ENCODE measurements at regions not wholly inside any gene's neighbourhood (a gene's known extent, or its start where the extent isn't known, plus 50 kb on each side); places are given as distances from the start of the nearest gene placed in this dataset.

DNA sequence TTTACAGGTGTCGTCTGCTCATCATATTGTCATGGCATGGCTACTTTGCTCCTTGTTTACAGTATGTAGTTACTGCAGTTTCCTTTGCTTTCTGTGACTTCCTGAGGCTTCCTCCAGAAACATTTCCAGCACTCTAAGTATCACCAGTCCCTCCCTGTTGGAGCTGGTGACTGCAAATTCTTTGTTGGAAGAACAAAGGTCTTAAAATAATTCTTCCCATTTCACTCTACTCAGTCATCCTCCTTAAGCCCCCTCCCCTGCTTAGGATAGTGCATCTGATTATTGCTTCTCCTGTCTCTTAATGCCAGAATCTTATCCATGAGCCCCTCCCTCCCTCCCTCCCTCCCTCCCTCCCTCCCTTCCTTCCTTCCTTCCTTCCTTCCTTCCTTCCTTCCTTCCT lies 72.0 kb downstream of the C3orf38 start:
- peaks cover 7% of the 10 kb centered on the region; the same call in 2 of the 3 replicates for H3K4me1 Mint-ChIP-seq
- no peak overlapping the region for H3K4me3 Mint-ChIP-seq
- no peaks in the 10 kb centered on the region for H3K9me3 Mint-ChIP-seq
- no peaks in the 10 kb centered on the region for H3K36me3 ChIP-seq (ENCODE audit: insufficient read depth)
- no peaks in the 10 kb centered on the region for H3K27me3 ChIP-seq (ENCODE audit: insufficient read depth)
- 0 out of 2 replicates have a peak, but pooled peaks cover 4% of the 10 kb centered on the region for H3K9me2 ChIP-seq (ENCODE audit: insufficient read depth)
- no peak overlapping the region for H3K27ac ChIP-seq (ENCODE audit: low read depth)
- H3K27me3 Mint-ChIP-seq (ENCODE audit: insufficient read depth, low read depth, poor library complexity): peaks cover 2% of the 10 kb centered on the region
- TF ChIP-seq POLR2AphosphoS5 (IDR thresholded peaks at IDR 0.05; ENCODE audit: low read depth) (no peak), CREB1 (CRISPR knock-in tag; IDR thresholded peaks at IDR 0.05; ENCODE audit: low read depth) (no peak), NANOG (IDR thresholded peaks at IDR 0.05; ENCODE audit: borderline replicate concordance) (no peak), ZNF114 (CRISPR knock-in tag; IDR thresholded peaks at IDR 0.05) (no peak), JUNB (IDR thresholded peaks at IDR 0.05; ENCODE audit: unreplicated experiment) (no peak), EZH2phosphoT487 (IDR thresholded peaks at IDR 0.05; ENCODE audit: unreplicated experiment) (no peak), ZNF331 (CRISPR knock-in tag; IDR thresholded peaks at IDR 0.05; ENCODE audit: low read depth) (no peak), EZH2 (IDR thresholded peaks at IDR 0.05; ENCODE audit: low read depth, unreplicated experiment) (no peak), STAT1 (IDR thresholded peaks at IDR 0.05; ENCODE audit: unreplicated experiment) (no peak)
- TF ChIP-seq, protein P1, sequence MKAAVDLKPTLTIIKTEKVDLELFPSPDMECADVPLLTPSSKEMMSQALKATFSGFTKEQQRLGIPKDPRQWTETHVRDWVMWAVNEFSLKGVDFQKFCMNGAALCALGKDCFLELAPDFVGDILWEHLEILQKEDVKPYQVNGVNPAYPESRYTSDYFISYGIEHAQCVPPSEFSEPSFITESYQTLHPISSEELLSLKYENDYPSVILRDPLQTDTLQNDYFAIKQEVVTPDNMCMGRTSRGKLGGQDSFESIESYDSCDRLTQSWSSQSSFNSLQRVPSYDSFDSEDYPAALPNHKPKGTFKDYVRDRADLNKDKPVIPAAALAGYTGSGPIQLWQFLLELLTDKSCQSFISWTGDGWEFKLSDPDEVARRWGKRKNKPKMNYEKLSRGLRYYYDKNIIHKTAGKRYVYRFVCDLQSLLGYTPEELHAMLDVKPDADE (IDR thresholded peaks at IDR 0.05): no peak
- TF ChIP-seq, protein P2, sequence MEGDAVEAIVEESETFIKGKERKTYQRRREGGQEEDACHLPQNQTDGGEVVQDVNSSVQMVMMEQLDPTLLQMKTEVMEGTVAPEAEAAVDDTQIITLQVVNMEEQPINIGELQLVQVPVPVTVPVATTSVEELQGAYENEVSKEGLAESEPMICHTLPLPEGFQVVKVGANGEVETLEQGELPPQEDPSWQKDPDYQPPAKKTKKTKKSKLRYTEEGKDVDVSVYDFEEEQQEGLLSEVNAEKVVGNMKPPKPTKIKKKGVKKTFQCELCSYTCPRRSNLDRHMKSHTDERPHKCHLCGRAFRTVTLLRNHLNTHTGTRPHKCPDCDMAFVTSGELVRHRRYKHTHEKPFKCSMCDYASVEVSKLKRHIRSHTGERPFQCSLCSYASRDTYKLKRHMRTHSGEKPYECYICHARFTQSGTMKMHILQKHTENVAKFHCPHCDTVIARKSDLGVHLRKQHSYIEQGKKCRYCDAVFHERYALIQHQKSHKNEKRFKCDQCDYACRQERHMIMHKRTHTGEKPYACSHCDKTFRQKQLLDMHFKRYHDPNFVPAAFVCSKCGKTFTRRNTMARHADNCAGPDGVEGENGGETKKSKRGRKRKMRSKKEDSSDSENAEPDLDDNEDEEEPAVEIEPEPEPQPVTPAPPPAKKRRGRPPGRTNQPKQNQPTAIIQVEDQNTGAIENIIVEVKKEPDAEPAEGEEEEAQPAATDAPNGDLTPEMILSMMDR (conservative IDR thresholded peaks at IDR 0.05; ENCODE audit: low read depth in 2 of 2): no peak
- TF ChIP-seq, protein P3, sequence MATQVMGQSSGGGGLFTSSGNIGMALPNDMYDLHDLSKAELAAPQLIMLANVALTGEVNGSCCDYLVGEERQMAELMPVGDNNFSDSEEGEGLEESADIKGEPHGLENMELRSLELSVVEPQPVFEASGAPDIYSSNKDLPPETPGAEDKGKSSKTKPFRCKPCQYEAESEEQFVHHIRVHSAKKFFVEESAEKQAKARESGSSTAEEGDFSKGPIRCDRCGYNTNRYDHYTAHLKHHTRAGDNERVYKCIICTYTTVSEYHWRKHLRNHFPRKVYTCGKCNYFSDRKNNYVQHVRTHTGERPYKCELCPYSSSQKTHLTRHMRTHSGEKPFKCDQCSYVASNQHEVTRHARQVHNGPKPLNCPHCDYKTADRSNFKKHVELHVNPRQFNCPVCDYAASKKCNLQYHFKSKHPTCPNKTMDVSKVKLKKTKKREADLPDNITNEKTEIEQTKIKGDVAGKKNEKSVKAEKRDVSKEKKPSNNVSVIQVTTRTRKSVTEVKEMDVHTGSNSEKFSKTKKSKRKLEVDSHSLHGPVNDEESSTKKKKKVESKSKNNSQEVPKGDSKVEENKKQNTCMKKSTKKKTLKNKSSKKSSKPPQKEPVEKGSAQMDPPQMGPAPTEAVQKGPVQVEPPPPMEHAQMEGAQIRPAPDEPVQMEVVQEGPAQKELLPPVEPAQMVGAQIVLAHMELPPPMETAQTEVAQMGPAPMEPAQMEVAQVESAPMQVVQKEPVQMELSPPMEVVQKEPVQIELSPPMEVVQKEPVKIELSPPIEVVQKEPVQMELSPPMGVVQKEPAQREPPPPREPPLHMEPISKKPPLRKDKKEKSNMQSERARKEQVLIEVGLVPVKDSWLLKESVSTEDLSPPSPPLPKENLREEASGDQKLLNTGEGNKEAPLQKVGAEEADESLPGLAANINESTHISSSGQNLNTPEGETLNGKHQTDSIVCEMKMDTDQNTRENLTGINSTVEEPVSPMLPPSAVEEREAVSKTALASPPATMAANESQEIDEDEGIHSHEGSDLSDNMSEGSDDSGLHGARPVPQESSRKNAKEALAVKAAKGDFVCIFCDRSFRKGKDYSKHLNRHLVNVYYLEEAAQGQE (IDR thresholded peaks at IDR 0.05; ENCODE audit: unreplicated experiment): no peak
- TF ChIP-seq, protein P4, sequence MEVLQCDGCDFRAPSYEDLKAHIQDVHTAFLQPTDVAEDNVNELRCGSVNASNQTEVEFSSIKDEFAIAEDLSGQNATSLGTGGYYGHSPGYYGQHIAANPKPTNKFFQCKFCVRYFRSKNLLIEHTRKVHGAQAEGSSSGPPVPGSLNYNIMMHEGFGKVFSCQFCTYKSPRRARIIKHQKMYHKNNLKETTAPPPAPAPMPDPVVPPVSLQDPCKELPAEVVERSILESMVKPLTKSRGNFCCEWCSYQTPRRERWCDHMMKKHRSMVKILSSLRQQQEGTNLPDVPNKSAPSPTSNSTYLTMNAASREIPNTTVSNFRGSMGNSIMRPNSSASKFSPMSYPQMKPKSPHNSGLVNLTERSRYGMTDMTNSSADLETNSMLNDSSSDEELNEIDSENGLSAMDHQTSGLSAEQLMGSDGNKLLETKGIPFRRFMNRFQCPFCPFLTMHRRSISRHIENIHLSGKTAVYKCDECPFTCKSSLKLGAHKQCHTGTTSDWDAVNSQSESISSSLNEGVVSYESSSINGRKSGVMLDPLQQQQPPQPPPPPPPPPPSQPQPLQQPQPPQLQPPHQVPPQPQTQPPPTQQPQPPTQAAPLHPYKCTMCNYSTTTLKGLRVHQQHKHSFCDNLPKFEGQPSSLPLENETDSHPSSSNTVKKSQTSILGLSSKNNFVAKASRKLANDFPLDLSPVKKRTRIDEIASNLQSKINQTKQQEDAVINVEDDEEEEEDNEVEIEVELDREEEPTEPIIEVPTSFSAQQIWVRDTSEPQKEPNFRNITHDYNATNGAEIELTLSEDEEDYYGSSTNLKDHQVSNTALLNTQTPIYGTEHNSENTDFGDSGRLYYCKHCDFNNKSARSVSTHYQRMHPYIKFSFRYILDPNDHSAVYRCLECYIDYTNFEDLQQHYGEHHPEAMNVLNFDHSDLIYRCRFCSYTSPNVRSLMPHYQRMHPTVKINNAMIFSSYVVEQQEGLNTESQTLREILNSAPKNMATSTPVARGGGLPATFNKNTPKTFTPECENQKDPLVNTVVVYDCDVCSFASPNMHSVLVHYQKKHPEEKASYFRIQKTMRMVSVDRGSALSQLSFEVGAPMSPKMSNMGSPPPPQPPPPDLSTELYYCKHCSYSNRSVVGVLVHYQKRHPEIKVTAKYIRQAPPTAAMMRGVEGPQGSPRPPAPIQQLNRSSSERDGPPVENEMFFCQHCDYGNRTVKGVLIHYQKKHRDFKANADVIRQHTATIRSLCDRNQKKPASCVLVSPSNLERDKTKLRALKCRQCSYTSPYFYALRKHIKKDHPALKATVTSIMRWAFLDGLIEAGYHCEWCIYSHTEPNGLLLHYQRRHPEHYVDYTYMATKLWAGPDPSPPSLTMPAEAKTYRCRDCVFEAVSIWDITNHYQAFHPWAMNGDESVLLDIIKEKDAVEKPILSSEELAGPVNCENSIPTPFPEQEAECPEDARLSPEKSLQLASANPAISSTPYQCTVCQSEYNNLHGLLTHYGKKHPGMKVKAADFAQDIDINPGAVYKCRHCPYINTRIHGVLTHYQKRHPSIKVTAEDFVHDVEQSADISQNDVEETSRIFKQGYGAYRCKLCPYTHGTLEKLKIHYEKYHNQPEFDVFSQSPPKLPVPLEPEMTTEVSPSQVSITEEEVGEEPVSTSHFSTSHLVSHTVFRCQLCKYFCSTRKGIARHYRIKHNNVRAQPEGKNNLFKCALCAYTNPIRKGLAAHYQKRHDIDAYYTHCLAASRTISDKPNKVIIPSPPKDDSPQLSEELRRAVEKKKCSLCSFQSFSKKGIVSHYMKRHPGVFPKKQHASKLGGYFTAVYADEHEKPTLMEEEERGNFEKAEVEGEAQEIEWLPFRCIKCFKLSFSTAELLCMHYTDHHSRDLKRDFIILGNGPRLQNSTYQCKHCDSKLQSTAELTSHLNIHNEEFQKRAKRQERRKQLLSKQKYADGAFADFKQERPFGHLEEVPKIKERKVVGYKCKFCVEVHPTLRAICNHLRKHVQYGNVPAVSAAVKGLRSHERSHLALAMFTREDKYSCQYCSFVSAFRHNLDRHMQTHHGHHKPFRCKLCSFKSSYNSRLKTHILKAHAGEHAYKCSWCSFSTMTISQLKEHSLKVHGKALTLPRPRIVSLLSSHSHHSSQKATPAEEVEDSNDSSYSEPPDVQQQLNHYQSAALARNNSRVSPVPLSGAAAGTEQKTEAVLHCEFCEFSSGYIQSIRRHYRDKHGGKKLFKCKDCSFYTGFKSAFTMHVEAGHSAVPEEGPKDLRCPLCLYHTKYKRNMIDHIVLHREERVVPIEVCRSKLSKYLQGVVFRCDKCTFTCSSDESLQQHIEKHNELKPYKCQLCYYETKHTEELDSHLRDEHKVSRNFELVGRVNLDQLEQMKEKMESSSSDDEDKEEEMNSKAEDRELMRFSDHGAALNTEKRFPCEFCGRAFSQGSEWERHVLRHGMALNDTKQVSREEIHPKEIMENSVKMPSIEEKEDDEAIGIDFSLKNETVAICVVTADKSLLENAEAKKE (CRISPR knock-in tag; IDR thresholded peaks at IDR 0.05): no peak
- no peak overlapping the region for H3K4me2 ChIP-seq
- no peaks in the 10 kb centered on the region for H3K79me2 ChIP-seq (replicated peaks; ENCODE audit: insufficient read depth)
- H4K20me1 ChIP-seq (replicated peaks; ENCODE audit: insufficient read depth): no peaks in the 10 kb centered on the region
- no peaks in the 10 kb centered on the region for H3K36me3 Mint-ChIP-seq (ENCODE audit: low read depth)
- 0 out of 2 replicates have a peak, but pooled peaks cover 3% of the 10 kb centered on the region for H3K4me1 ChIP-seq (ENCODE audit: insufficient read depth)
- no peak overlapping the region for H3K4me3 ChIP-seq
- no peak for DNase-seq (ENCODE audit: low spot score)
- ATAC-seq: no peak
- no peak overlapping the region for H2AFZ ChIP-seq
- no peaks in the 10 kb centered on the region for H3F3A ChIP-seq (replicated peaks; ENCODE audit: low read depth)
- H3K27ac Mint-ChIP-seq: no peak overlapping the region

All from GM23338 (cell line).